Fibroblast of skin of right biceps (primary cell): ENCODE measurements at regions not wholly inside any gene's neighbourhood (a gene's known extent, or its start where the extent isn't known, plus 50 kb on each side); places are given as distances from the start of the nearest gene placed in this dataset.

Experiments
- DNase-seq: peaks from one replicate; pipeline ENCODE4 v3.0.0-alpha.2; 2013

DNA sequence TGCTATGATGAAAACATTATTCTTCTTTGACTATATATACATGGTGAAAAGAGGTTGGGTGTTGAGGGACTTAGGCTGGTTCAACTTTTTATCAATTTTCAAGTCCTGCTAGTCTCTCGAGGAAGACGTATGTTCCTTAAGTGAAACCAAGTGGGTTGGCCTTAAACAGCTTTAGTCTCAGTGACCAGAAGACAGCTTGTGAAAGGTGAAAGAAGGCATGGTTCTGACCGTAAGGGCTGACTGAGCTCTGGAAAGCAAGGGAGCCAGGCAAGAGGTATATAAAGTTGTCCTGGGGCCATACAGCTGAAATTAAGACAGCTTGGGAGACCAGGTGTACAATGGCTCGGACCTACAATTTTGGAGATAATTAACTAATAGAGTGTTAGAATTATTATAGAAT, 128.9 kb upstream of the TP63 start:
- DNase-seq, result no peak

DNA sequence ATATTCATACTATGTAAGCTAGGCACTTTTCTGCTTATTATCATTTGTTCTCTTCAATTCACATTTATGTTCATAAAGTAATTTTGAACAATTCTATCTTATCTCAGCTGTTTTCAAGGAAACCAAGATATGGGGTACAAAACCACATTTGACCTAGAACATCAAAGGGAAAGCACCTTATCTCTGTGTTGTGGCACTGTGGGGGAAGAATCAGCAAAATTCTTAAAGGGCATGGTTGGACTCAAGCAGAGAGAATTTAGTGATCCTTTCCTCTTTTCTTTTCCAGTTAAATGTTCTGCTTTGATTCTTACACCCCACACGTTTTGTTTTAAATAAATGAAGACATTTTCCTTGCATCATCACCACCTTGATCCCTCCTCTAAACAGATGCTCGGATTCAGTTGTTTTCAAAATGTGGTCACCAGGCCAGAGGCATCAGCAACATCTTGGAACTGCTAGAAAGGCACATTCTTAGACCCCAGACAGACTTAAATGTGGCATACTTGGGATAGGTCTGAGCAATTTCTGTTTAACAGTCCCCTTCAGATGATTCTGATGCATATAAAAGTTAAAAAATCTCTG, 128.4 kb upstream of the TP63 start:
- DNase-seq, result no peak

DNA sequence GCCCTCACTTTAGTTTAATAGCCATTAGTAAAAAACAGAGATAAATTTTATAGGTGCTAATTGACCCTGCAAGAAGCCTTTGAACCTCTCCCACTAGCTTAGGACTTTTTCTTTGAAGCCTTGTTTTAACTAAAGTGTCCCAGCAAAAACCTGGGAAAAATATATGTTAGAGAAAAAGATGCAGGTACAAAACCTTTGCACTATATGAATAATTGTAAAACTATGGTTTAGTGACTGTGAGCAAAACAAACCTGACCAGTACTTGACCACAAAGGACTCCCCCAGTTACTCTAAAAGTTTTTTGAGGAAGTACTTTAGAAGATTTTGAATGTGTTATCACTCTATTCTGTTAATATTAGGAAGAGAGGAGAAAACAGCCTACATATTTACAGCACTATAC, 123.3 kb upstream of the TP63 start:
- no peak for DNase-seq

DNA sequence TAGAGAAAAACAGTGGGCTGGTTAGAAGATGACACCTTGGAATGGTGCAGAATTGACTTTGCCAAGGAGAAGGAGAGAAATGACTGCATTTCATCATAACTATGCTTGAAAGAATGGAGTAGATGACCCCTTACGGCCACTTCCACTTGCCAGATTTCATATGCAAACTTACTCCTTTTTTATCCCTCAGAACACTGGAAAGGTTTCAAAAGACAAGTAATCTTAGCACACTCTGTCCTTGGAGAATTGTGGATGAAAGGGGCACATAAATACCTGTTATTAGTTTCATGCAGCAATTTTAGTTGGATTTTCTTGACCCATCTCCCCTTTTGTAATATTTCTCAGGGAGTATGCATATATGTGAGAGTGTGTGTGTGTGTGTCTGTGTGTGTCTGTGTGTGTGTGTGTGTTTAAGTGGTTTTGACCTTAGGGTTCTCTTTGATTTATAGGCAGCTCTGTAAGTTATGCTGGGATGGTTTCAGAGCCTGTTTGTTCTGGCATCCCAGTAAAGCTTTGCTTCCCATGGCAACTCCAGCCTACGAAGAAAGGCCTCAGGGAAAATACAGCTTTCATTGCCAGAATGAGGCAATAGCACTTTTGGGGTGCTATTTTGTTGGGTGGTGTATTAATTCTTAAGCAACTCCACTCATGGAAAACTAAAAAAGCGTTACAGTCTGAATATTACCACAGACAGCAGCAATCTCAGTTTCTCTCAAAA, 122.2 kb upstream of the TP63 start:
- DNase-seq, result no peak

GRCh38 chr3:189512039-189512438, 119.2 kb upstream of the TP63 start:
- DNase-seq, result no peak

DNA sequence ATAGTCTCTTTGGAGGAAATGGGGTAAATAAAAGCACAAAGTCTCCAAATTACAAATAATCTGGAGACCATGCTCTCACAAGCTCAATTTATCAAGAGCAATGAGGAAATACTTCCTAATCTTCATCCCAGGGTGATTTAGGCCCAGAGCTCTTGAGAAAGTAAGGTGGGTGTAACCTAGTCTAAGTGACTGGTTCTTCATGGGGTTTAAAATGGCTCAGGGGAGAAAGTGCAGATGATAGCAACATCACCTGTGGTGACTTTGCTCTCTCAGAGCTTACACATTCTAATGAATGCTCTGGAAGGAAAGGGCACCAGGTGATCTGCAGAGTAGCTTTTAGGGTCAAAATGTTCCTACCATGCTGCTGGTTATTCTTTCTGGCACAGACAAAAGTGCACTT, 118.4 kb upstream of the TP63 start:
- no peak for DNase-seq

DNA sequence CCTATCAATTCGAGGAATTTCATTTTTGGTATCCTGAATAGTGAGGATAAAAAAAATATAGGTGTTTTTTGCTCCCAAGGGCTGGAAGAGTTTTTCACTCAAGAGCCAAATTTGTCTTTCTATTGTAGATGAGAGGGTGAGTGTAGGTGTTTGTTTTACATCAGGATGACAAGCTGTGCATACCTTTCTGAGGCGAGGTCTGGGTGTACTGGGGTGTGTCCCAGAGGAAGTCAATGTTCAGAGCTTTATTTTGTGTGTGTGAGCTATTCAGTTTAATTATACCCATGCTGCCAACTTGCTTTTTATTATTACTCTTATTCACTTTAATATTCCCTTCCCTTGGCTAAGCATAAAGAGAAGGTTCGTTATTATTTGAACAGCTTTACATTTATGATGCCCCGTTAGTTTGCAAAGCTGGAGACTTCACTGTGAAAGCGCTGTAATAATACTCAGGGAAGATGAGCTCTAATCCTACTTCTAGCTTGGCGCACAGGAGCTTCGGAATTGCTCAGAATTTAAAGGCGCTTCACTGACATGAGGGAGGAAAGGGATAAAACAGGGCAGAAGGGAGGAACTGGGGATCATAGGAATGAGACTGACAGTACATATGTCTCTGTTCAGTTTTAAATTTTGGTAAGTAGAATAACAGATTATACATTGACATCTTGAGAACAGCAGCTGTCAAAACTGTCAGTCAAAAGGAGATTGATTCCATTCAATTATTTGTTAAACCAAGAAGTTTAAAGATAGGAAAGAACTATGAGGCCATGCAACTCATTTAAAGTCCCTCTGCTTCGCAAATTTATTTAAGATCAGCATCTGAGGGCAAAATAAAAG, 117.7 kb upstream of the TP63 start:
- no peak for DNase-seq

DNA sequence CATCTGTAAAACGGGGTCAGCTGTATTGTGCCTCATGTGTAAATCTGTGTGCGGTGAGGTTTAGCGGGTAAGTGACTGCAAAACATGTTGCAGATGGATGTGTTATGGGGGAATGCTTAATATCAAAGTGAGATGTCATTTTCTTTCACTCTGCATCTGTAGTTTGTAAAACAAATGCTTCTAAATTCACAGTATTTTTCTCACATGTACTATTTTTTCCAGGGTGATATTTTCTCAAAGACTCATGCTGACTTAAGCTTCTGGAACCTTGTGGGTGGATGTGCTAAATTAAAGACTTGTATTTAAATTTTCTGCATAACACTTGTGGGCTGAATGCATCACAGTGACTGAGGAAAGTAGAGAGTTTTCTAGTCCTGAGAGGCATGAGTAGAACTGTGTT, 115.2 kb upstream of the TP63 start:
- DNase-seq, result peak; percentile 26

- DNase-seq, result no peak
Measured at GRCh38 chr3:189517981-189518380, 113.2 kb upstream of the TP63 start.

GRCh38 chr3:189519458-189519857, 111.7 kb upstream of the TP63 start:
- DNase-seq, result no peak

DNA sequence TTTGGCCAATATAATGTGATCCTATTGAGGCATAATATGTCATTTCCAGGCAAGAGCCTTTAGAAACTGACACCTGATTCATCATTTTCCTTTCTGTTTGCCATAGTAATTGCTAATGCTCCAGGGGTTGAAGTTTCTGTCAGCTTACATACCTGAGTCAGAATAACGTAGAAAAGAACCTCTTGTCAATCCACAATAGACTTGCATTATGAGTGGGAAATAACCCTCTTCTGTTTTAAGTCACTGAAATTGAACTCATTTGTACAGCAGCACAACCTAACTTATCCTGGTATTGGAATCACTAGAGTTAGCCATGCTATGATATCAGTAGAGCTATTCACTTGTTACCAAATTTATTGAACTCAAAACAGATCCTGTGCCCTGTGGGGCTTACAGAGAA, 101.7 kb upstream of the TP63 start:
- no peak for DNase-seq

GRCh38 chr3:189529889-189530471, 101.2 kb upstream of the TP63 start:
- DNase-seq, result no peak

- DNase-seq, result peak; percentile 78
Measured at GRCh38 chr3:189530822-189531221, 100.4 kb upstream of the TP63 start.

GRCh38 chr3:189531271-189531670, 99.9 kb upstream of the TP63 start:
- DNase-seq, result peak; percentile 34

DNA sequence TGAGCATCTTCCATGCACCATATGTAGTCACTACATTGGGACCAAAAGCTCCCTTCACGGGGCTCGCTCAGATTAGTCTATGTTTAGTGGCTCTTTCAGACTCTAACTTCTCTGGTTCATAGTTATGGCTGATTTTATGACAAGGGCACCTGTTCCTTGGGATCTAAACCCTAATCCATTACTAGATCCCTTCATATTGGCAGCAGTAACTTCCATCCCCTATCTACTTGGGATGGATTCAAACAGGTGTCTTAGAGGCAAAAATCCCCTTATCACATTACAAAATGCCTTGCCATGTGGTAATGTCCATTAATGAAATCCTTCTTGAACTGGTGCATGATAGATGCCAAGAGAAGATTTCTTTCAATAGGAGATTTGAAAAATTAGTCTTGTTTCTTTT, 96.7 kb upstream of the TP63 start:
- no peak for DNase-seq

DNA sequence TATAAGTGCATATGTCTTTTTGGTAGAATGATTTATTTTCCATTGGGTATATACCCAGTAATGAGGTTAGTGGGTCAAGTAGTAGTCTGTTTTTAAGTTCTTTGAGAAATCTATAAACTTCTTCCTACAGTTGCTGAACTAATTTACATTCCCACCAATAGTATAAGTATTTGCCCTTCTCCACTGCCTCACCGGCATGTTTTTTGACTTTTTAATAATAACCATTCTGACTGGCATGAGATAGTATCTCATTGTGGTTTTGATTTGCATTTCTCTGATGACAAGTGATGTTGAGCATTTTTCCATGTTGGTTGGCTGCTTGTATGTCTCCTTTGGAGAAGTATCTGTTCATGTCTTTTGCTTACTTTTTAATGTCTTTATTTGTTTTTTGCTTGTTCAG, 94.1 kb upstream of the TP63 start:
- peak; percentile 2 for DNase-seq

DNA sequence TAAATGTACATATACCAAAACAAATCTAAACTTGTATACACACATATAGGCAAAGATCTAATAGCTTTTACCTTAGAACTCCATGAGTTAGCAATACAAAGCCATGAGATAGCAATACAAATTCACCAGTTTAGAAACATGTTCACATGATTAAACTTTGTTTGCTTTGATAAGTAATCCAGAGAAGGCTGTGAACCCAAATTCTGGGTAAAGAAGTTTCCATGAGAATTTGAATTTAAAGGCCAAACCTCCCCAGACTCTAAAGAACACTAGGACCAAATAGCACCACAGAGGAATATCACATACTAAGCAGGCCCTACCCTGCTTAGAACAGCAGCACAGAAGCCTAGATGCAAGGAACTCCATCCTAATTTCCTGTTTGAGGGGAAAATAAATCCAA, 83.7 kb upstream of the TP63 start:
- DNase-seq, result no peak

DNA sequence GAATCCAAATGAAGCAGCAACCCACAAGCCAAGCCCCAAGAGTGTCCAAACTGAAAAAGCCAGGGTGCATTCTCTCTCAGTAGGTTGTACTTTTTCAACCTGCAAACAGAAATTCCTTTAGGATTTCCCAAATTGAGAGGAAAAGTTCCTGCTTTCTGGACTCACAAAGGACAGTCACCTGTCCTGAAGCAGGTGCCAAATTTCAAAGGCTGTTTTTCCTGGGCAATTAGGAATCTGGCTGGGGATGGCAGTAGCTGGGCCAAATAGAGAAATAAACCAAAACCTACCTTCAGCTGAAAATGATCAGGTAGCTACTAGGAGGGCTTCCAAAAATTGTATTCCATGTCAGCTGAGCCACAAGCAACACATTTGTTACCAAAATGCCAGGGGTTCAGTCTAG, 83.1 kb upstream of the TP63 start:
- no peak for DNase-seq

DNA sequence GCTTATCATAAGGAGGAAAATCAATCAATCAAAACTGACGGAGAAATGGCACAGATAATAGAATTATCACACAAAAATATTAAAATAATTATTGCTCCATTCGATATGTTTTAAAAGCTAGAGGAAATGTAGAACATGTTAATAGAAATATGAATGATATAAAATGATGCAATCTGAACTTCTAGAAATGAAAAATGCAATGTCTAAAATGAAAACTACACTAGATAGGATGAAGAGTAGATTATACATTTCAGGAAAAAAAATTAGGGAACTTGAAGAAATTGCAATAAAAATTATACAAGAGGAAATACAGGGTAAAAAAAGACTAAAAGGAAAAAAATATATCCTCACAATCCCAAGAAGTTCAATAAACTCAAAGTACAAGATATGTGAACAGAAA, 80.2 kb upstream of the TP63 start:
- no peak for DNase-seq

DNA sequence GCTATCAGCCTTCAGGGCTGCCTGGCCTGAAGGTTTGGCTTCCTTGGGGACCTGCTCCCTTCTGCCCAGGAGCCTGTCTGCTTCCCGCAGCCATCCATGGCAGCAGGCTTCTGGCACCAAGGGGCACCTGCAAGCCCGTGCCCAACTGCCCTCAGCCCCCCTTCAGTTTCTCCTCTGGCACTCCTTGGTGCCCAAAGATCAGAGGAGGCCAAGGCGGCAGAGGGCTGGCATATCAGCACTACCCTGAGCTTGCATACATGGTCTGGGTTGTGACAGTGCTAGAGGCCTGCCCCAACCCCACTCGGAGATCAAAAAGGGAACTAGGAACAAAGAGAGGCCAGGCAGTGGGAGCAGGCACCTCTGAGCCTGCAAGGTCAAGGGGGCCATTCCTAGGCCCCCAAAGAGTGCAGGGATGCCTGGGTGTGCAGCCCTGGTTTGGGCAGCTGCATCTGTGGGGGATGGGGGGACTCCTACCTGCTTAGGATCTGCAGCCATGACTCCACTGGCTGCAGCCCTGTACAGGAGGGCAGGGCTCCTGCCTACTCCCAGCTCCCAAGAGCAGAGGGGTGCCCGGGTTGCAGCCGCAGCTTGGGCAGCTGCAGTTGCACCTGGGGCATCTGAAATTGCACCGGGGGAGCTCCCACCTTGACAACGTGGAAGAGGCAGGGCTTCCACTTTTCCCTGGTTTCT, 76.2 kb upstream of the TP63 start:
- DNase-seq, result no peak

DNA sequence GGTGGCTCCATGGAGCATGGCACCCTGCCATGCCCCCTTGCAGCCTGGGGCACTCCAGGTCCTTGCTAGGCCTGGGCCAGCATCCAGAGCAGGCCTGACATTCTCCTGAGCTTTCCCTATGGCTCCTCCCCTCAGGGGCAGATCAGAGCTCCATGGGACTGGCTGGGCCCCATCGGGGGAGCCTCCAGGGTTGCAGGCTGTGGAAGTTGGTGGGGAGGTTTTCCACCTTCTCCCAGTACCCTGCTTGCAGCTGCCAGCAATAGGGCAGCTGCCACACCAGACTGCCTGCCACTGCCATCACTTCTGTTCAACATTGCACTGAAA, 75.7 kb upstream of the TP63 start:
- no peak for DNase-seq

DNA sequence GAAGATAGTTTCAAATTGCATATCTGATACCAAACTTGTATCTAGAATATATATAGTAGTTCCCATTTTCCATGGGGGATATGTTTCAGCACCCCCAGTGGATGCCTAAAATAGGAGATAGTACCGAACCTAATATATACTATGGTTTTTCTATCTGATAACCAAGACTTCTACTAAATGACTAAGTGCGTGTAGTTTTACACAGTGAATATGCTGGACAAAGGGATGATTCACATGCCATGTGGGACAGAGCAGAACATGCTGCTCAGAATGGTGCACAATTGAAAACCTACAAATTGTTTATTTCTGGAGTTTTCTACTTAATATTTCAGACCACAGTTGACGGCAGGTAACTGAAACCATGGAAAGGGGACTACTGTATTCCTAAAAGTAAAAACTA, 73.4 kb upstream of the TP63 start:
- DNase-seq, result no peak

DNA sequence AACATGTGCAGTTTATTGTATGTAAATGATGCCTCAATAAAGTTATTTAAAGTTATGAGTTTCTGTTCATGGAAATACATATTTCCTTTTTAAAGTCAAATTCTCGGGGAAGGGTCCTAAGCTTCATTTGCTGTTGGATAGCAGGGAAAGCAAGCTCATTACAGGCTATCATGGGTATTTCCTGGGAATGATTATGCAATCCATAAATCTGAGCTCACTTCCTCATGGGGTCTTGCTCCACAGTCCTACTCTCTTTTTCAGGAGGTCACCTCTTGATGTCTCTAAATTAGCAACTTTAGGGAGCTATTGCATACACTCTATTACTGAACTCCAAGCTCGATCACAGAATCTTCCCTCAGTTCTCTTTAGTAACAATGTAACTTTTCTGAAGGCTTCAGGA, 69.9 kb upstream of the TP63 start:
- DNase-seq, result no peak
